Left colon (tissue), 2 donors: ENCODE measurements at regions not wholly inside any gene's neighbourhood (a gene's known extent, or its start where the extent isn't known, plus 50 kb on each side); places are given as distances from the start of the nearest gene placed in this dataset.
"Not testable (repeated sequence)": the region's sequence is repeated elsewhere in the genome, so short reads cannot be mapped to it uniquely, and the experiment has no call there.

Experiments
- ATAC-seq: fragments of 200-7000 bp; cut with Tn5 transposase; one replicate; pipeline ENCODE4 v1.9.1; 2020; ENCODE audit warnings: mild to moderate bottlenecking, moderate library complexity
- DNase-seq, 2 donors: peaks; one replicate each; pipeline ENCODE4 v3.0.0-alpha.2; 2020
- intact Hi-C, 2 donors: fragments of 100-400 bp; cut with DNase I in 1 of 2; cut with micrococcal nuclease in 1 of 2; formaldehyde crosslinking; loops; one replicate each; pipeline versions ENCODE4 v1.11.2 to v1.14.0; 2022; cut with DNase I, micrococcal nuclease
- donor health status: DM: no; HTN: no; CAD: no.
- donor health status: DM: yes; HTN: yes; CAD: no.

- DNase-seq (no peak), ATAC-seq (no peak)
- intact Hi-C loops, result no loop called here
Measured at GRCh38 chr9:83141887-83142286, 78.9 kb upstream of the RASEF start.

- intact Hi-C loops, result no loop called here
- DNase-seq, result no peak
- peak; percentile 48 for ATAC-seq
Measured at GRCh38 chr9:83140061-83140460, 77.1 kb upstream of the RASEF start.

GRCh38 chr9:83138422-83139135 lies 75.6 kb upstream of the RASEF start:
- intact Hi-C loops, result no loop called here
- ATAC-seq (peak; percentile 77), DNase-seq (no peak)

GRCh38 chr9:83133316-83133715 lies 70.4 kb upstream of the RASEF start:
- ATAC-seq (no peak), DNase-seq (no peak)
- intact Hi-C loops, result no loop called here

GRCh38 chr9:83132768-83133167 lies 69.8 kb upstream of the RASEF start:
- ATAC-seq (peak; percentile 93), DNase-seq (no peak)
- intact Hi-C loops, result no loop called here

GRCh38 chr9:83130541-83130940 lies 67.6 kb upstream of the RASEF start:
- ATAC-seq, result peak; percentile 77
- no peak for DNase-seq
- intact Hi-C loops, result no loop called here

DNA sequence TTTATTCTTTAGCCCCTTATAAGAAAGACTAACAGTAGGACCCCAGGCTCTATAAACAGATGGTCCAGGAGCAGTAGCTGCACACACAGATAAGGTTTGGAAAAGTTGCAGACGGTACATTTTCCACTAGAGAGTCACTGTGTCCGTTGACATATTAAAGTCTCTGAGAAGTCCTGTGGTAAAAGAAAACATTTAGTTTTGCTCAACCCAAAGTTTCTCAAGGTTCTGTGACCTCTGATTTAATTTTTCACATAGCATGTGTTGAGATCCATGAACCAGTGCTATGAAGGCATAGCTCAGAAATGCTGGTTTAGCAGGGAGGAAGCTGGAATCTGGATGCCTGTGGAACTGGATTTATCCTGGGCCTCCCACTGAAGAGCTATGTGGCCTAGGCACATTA lies 62.7 kb upstream of the RASEF start:
- intact Hi-C loops, result no loop called here
- ATAC-seq (no peak), DNase-seq (no peak)

DNA sequence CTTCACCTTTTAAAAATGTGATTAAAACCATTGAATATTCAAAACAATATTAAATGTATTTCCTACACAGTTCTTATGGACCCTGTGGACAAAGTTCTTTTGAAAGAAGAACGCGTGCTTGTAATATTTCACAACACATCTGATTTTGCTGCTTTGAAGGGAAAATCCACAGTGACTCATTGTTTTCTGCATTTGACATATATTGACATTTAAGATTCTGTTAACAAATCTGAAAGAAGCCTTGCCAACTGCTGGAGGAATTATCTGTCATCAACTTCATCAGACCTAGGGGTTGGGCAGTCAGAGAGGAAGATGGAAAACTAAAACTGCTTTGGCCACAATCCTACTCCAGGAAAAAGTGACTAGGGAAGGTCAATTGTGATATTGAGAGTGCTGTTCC lies 56.9 kb upstream of the RASEF start:
- intact Hi-C loops, result no loop called here
- DNase-seq, result no peak
- ATAC-seq, result no peak

DNA sequence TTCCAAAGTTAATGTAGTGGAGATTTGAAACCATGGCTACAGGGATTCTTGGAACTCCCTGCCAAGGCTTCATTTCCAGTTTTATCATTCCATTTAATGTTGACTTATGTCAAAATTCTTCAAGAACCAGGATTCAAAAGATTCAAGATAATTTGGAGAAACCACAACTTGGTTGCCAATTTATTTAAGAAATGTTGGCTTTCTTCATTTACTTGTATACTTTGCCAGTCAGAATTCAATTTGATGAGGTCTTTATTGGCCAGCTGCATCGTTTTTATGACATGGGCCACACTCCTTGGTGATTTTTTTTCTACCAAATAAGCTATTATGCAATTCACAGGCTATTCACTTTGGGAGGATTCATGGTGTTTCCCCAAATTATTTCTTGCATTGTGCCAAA lies 53.1 kb upstream of the RASEF start:
- DNase-seq (no peak), ATAC-seq (no peak)
- intact Hi-C loops, result no loop called here

DNA sequence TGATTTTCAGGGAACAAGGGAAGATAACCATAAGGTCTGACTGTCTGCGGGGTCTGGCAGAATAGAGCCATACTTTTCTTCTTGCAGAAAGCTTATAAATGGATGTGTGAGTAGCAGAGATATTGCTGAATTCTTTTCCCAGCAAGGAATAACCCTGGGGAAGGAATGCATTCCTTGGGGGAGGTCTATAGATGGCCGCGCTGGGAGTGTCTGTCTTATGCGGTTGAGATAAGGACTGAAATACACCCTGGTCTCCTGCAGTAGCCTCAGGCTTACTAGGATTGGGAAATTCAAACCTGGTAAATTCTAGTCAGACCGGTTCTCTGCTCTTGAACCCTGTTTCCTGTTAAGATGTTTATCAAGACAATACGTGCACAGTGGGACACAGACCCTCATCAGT lies 50.5 kb upstream of the RASEF start:
- DNase-seq, ATAC-seq, intact Hi-C loops: not testable (repeated sequence)
